Keratinocyte (primary cell): ENCODE measurements at regions not wholly inside any gene's neighbourhood (a gene's known extent, or its start where the extent isn't known, plus 50 kb on each side); places are given as distances from the start of the nearest gene placed in this dataset.
A peak's percentile ranks its signal among the peaks of the same experiment; 100 is the strongest.

Experiments
- DNase-seq: peaks from one replicate; pipeline ENCODE4 v3.0.0-alpha.2; 2011; ENCODE audit warnings: low read depth, missing footprints, low spot score
- FAIRE-seq: peaks from 2 replicates; lab custom pipeline; 2011; peaks lifted over from hg19 to GRCh38; lab: Jason Lieb, UNC
- H2AFZ ChIP-seq: 2 replicates; pipeline ENCODE4 v1.6.0; 2012; ENCODE audit warnings: low read length, control low read depth, inconsistent platforms; ENCODE audit not compliant: control insufficient read depth
- H3K27ac ChIP-seq: 2 replicates; pipeline ENCODE4 v1.5.1; 2011; ENCODE audit warnings: low read length; ENCODE audit not compliant: control insufficient read depth, insufficient read depth
- H3K27me3 ChIP-seq: 3 replicates; pipeline ENCODE4 v1.6.0; 2011; ENCODE audit warnings: low read length; ENCODE audit not compliant: control insufficient read depth, insufficient read depth; ENCODE audit errors: extremely low read depth
- H3K36me3 ChIP-seq, 2 experiments: 2 replicates in 1 of 2; 3 replicates in 1 of 2; pipeline ENCODE4 v1.5.1; 2011; ENCODE audit warnings: low read length in 2 of 2, mild to moderate bottlenecking in 1 of 2; ENCODE audit not compliant: control insufficient read depth in 2 of 2, insufficient read depth in 2 of 2; ENCODE audit errors: extremely low read depth in 1 of 2
- H3K4me1 ChIP-seq: 3 replicates; pipeline ENCODE4 v1.5.1; 2011; ENCODE audit warnings: low read length; ENCODE audit not compliant: control insufficient read depth, insufficient read depth; ENCODE audit errors: extremely low read depth
- H3K4me2 ChIP-seq: 3 replicates; pipeline ENCODE4 v1.6.0; 2011; ENCODE audit warnings: low read depth, low read length; ENCODE audit not compliant: control insufficient read depth, insufficient read depth; ENCODE audit errors: extremely low read depth
- H3K4me3 ChIP-seq, 3 experiments: fragments of 200-600 bp in 1 of 3; sonication (generic) in 1 of 3; 2 replicates in 2 of 3; 3 replicates in 1 of 3; pipeline ENCODE4 v1.5.1; 2011 to 2016; ENCODE audit warnings: low read length in 3 of 3, mild to moderate bottlenecking in 3 of 3, control low read depth in 2 of 3, inconsistent platforms in 1 of 3, low read depth in 1 of 3, mixed read lengths in 1 of 3, mixed run types in 1 of 3, moderate library complexity in 1 of 3; ENCODE audit not compliant: control insufficient read depth in 2 of 3, insufficient read depth in 2 of 3; ENCODE audit errors: extremely low read depth in 1 of 3
- H3K79me2 ChIP-seq: 2 replicates; pipeline ENCODE4 v1.6.0; 2012; ENCODE audit warnings: low read length; ENCODE audit not compliant: control insufficient read depth, insufficient read depth
- H3K9ac ChIP-seq: 3 replicates; pipeline ENCODE4 v1.6.0; 2011; ENCODE audit warnings: low read length; ENCODE audit not compliant: control insufficient read depth, insufficient read depth; ENCODE audit errors: extremely low read depth
- H3K9me1 ChIP-seq: 3 replicates; pipeline ENCODE4 v1.6.0; 2011; ENCODE audit warnings: low read length; ENCODE audit not compliant: control insufficient read depth, insufficient read depth; ENCODE audit errors: extremely low read depth
- H3K9me3 ChIP-seq: 2 replicates; pipeline ENCODE4 v1.5.1; 2012; ENCODE audit warnings: low read depth, low read length; ENCODE audit not compliant: control insufficient read depth
- H4K20me1 ChIP-seq: 3 replicates; pipeline ENCODE4 v1.6.0; 2011; ENCODE audit warnings: low read length; ENCODE audit not compliant: control insufficient read depth, insufficient read depth; ENCODE audit errors: extremely low read depth
- EZH2 ChIP-seq: IDR thresholded peaks from one replicate; pipeline ENCODE4 v1.6.1; 2012; ENCODE audit warnings: inconsistent platforms, mild to moderate bottlenecking, low read length, moderate library complexity
- dilution Hi-C: fragments of 300-500 bp; cut with MboI; formaldehyde crosslinking; loops from one replicate; pipeline ENCODE4 v1.7.0; 2020; ENCODE audit warnings: low sequenced_read_pairs; ENCODE audit not compliant: extremely low pct_ligation_motif_present
- TF ChIP-seq, protein P1 (sequence below), 3 experiments: IDR thresholded peaks in 1 of 3; conservative IDR thresholded peaks in 1 of 3; optimal IDR thresholded peaks in 1 of 3; 2 replicates in 2 of 3; 3 replicates in 1 of 3; pipeline versions ENCODE3 to v1.5.1; 2011; ENCODE audit warnings: low read length in 3 of 3, mild to moderate bottlenecking in 3 of 3, moderate library complexity in 2 of 3, control low read depth in 1 of 3, inconsistent platforms in 1 of 3; ENCODE audit not compliant: insufficient read depth in 2 of 3; ENCODE audit errors: extremely low read depth in 1 of 3

DNA sequence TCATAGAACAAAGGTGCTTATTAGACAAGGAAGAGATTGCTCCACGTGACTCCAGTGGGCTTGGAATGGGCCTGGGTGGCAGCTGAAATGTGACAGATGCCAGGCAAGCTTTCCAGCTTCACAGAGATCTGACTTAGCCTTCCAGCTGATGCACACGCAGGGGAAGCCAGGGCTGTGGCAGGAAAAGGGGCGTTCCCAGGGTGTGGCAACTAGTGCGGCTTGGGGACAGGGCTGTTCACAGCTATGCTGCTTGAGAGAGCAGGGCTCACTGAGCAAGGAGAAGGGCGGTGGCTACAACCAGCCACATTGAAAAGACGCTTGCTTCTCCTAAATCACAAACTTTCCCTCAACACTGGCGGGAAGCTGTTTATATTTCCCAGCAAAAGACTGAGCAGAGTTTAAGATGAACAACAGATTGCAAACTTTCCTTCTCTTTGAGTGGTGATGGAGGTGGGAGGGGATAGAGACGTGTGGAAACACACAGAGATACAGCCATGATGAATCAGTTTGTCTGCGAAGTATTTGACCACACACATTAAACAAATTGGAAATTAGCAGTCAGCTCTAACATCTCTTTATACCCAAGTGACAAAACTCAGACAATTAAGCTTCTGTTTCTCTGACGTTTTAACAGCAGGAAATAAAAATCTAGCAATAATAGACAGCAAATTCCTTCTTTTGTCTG is 127.5 kb downstream of the BDH1 start:
- Histone ChIP-seq H3K36me3 (no peaks in the 10 kb centered on the region), H3K27me3 (peaks cover 1% of the 10 kb centered on the region), H3K9me1 (no peaks in the 10 kb centered on the region), H3K4me2 (peak overlapping the region; percentile 50), H3K27ac (no peak overlapping the region), H3K4me1 (peaks cover 8% of the 10 kb centered on the region), H3K9me3 (no peaks in the 10 kb centered on the region), H3K9ac (no peak overlapping the region), H2AFZ (peak overlapping the region; percentile 68), H3K79me2 (no peaks in the 10 kb centered on the region), H4K20me1 (no peaks in the 10 kb centered on the region), H3K4me3 (no peak overlapping the region)
- TF ChIP-seq, protein P1, sequence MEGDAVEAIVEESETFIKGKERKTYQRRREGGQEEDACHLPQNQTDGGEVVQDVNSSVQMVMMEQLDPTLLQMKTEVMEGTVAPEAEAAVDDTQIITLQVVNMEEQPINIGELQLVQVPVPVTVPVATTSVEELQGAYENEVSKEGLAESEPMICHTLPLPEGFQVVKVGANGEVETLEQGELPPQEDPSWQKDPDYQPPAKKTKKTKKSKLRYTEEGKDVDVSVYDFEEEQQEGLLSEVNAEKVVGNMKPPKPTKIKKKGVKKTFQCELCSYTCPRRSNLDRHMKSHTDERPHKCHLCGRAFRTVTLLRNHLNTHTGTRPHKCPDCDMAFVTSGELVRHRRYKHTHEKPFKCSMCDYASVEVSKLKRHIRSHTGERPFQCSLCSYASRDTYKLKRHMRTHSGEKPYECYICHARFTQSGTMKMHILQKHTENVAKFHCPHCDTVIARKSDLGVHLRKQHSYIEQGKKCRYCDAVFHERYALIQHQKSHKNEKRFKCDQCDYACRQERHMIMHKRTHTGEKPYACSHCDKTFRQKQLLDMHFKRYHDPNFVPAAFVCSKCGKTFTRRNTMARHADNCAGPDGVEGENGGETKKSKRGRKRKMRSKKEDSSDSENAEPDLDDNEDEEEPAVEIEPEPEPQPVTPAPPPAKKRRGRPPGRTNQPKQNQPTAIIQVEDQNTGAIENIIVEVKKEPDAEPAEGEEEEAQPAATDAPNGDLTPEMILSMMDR (optimal IDR thresholded peaks at IDR 0.05 in 1 of 3, IDR thresholded peaks at IDR 0.05 in 1 of 3, conservative IDR thresholded peaks at IDR 0.05 in 1 of 3; ENCODE audit: extremely low read depth in 1 of 3, insufficient read depth in 2 of 3, low read length in 3 of 3), result no peak
- TF ChIP-seq EZH2, result no peak
- dilution Hi-C loops, result no loop called here
- peak; percentile 58 for FAIRE-seq
- no peak for DNase-seq

DNA sequence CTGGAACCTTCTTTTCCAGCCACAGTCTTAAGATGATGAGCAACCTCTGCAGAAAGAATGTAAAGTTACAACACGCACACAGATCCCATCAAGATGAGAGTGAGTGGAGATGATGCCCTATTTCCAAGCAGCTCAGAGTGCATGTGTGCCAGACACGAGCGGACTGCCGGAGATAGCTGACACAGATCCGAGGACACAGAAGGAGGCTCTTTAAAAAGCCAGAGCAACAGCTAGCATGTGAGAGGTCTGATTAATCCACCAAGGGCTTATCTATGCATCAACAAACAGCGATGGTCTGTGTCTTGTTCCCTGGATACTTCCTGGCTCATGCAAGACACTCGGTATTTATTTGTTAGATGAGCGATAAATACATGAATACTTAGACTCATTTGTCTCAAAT is 128.6 kb upstream of the DLG1 start:
- no peak for FAIRE-seq
- H3K36me3 ChIP-seq, result no peaks in the 10 kb centered on the region
- H2AFZ ChIP-seq, result no peak overlapping the region
- H4K20me1 ChIP-seq, result no peaks in the 10 kb centered on the region
- H3K4me2 ChIP-seq, result no peak overlapping the region
- H3K27ac ChIP-seq, result no peak overlapping the region
- H3K79me2 ChIP-seq, result no peaks in the 10 kb centered on the region
- no peak overlapping the region for H3K9ac ChIP-seq
- dilution Hi-C loops, result no loop called here
- no peaks in the 10 kb centered on the region for H3K9me3 ChIP-seq
- no peaks in the 10 kb centered on the region for H3K9me1 ChIP-seq
- peaks cover 2% of the 10 kb centered on the region for H3K27me3 ChIP-seq
- H3K4me1 ChIP-seq, result peaks cover 12% of the 10 kb centered on the region
- no peak overlapping the region for H3K4me3 ChIP-seq
- DNase-seq, result no peak
- TF ChIP-seq, protein P1 (optimal IDR thresholded peaks at IDR 0.05 in 1 of 3, IDR thresholded peaks at IDR 0.05 in 1 of 3, conservative IDR thresholded peaks at IDR 0.05 in 1 of 3; ENCODE audit: extremely low read depth in 1 of 3, insufficient read depth in 2 of 3, low read length in 3 of 3), result no peak
- no peak for TF ChIP-seq EZH2
